Endothelial cell of umbilical vein (primary cell): ENCODE measurements at regions not wholly inside any gene's neighbourhood (a gene's known extent, or its start where the extent isn't known, plus 50 kb on each side); places are given as distances from the start of the nearest gene placed in this dataset.

ENCODE experiments used
- BruUV-seq: library from RNA; stranded (reverse); fragments of 400-500 nt; replicated peaks from 2 replicates; lab custom pipeline; 2021; lab: Mats Ljungman, UMichigan
- CTCF ChIA-PET: fragments of 300-600, 350-600 bp; sonication (Branson Sonifier 250); formaldehyde crosslinking; loops from one replicate; lab custom pipeline; 2021; ENCODE audit warnings: antibody characterized with exemption, inconsistent platforms; lab: Charles Lee
- POLR2A ChIA-PET: fragments of 300-600, 350-600 bp; sonication (Branson Sonifier 250); formaldehyde crosslinking; loops from one replicate; lab custom pipeline; 2021; ENCODE audit warnings: antibody characterized with exemption, inconsistent platforms; lab: Charles Lee
- DNase-seq: peaks from one replicate; pipeline ENCODE4 v3.0.0-alpha.2; 2011; ENCODE audit warnings: low read depth, low spot score
- FAIRE-seq: peaks from 2 replicates; lab custom pipeline; 2011; peaks lifted over from hg19 to GRCh38; lab: Jason Lieb, UNC
- H2AFZ ChIP-seq: 2 replicates; pipeline ENCODE4 v1.6.0; 2012; ENCODE audit warnings: low read depth, low read length, control low read depth, inconsistent platforms
- H3K27ac ChIP-seq: 2 replicates; pipeline ENCODE4 v1.5.1; 2011; ENCODE audit warnings: low read depth, mild to moderate bottlenecking, control low read depth, low read length, moderate library complexity; ENCODE audit not compliant: insufficient read depth
- H3K27me3 ChIP-seq, 2 experiments: 2 replicates each; pipeline versions ENCODE4 v1.6.0 to v1.6.1; 2011; ENCODE audit warnings: low read length in 2 of 2, mixed read lengths in 1 of 2; ENCODE audit not compliant: control insufficient read depth in 2 of 2, insufficient read depth in 2 of 2
- H3K36me3 ChIP-seq, 2 experiments: 2 replicates in 1 of 2; 3 replicates in 1 of 2; pipeline ENCODE4 v1.5.1; 2011; ENCODE audit warnings: low read length in 2 of 2, mild to moderate bottlenecking in 1 of 2, moderate library complexity in 1 of 2; ENCODE audit not compliant: control insufficient read depth in 2 of 2, insufficient read depth in 2 of 2; ENCODE audit errors: extremely low read depth in 1 of 2
- H3K4me1 ChIP-seq: 3 replicates; pipeline ENCODE4 v1.5.1; 2011; ENCODE audit warnings: mild to moderate bottlenecking, low read length; ENCODE audit not compliant: control insufficient read depth, insufficient read depth; ENCODE audit errors: extremely low read depth
- H3K4me2 ChIP-seq: 2 replicates; pipeline ENCODE4 v1.6.1; 2011; ENCODE audit warnings: low read length, control low read depth, mixed read lengths; ENCODE audit not compliant: insufficient read depth
- H3K4me3 ChIP-seq, 3 experiments: fragments of 200-600 bp in 1 of 3; sonication (generic), shearing (Covaris generic) in 1 of 3; replicated peaks in 1 of 3; 2 replicates each; pipeline ENCODE4 v1.5.1; 2011 to 2016; ENCODE audit warnings: control low read depth in 3 of 3, low read length in 3 of 3, mild to moderate bottlenecking in 2 of 3, inconsistent platforms in 1 of 3, low read depth in 1 of 3, moderate library complexity in 1 of 3; ENCODE audit not compliant: insufficient read depth in 1 of 3
- H3K79me2 ChIP-seq: 2 replicates; pipeline ENCODE4 v1.6.0; 2012; ENCODE audit warnings: low read length, inconsistent platforms; ENCODE audit not compliant: control insufficient read depth, insufficient read depth
- H3K9ac ChIP-seq: replicated peaks from 2 replicates; pipeline ENCODE3; 2011; ENCODE audit warnings: low read length, control low read depth; ENCODE audit not compliant: insufficient read depth; ENCODE audit errors: extremely low read depth
- H3K9me1 ChIP-seq: replicated peaks from 3 replicates; pipeline ENCODE4 v1.6.0; 2011; ENCODE audit warnings: mild to moderate bottlenecking, low read length; ENCODE audit not compliant: control insufficient read depth, insufficient read depth; ENCODE audit errors: extremely low read depth
- H3K9me3 ChIP-seq: replicated peaks from 2 replicates; pipeline ENCODE4 v1.5.1; 2012; ENCODE audit warnings: low read length, inconsistent platforms; ENCODE audit not compliant: control insufficient read depth, insufficient read depth
- H4K20me1 ChIP-seq: replicated peaks from 2 replicates; pipeline ENCODE3; 2011; ENCODE audit warnings: mild to moderate bottlenecking, low read length; ENCODE audit not compliant: control insufficient read depth, insufficient read depth; ENCODE audit errors: extremely low read depth
- CTCF ChIP-seq, 2 donors: IDR thresholded peaks; 1 replicate in 1 of 2; 2 replicates in 1 of 2; pipeline ENCODE4 v1.5.1; 2011; ENCODE audit warnings: low read length in 2 of 2, mild to moderate bottlenecking in 2 of 2, moderate library complexity in 2 of 2, control low read depth in 1 of 2, inconsistent platforms in 1 of 2, low read depth in 1 of 2; ENCODE audit not compliant: insufficient read depth in 1 of 2; ENCODE audit errors: extremely low read depth in 1 of 2
- EZH2 ChIP-seq: IDR thresholded peaks from 2 replicates; pipeline ENCODE4 v1.6.1; 2012; ENCODE audit warnings: borderline replicate concordance, low read depth, mild to moderate bottlenecking, moderate library complexity, low read length, inconsistent platforms; ENCODE audit not compliant: severe bottlenecking
- FOS ChIP-seq: IDR thresholded peaks from 2 replicates; pipeline ENCODE4 v1.6.1; 2011; ENCODE audit warnings: mild to moderate bottlenecking, low read length, moderate library complexity, borderline replicate concordance; ENCODE audit not compliant: insufficient read depth
- GATA2 ChIP-seq: IDR thresholded peaks from 2 replicates; pipeline ENCODE4 v1.7.0; 2011; ENCODE audit warnings: low read depth, mild to moderate bottlenecking, moderate library complexity, mixed read lengths, low read length; ENCODE audit not compliant: insufficient read length, insufficient read depth
- JUN ChIP-seq: IDR thresholded peaks from 2 replicates; pipeline ENCODE4 v1.6.1; 2011; ENCODE audit warnings: borderline replicate concordance, low read depth; ENCODE audit not compliant: insufficient read length, insufficient read depth
- MAX ChIP-seq: IDR thresholded peaks from 2 replicates; pipeline ENCODE4 v1.6.1; 2011; ENCODE audit not compliant: insufficient read depth, insufficient read length
- MYC ChIP-seq: IDR thresholded peaks from one replicate; pipeline ENCODE4 v1.6.1; 2011; ENCODE audit warnings: mild to moderate bottlenecking, low read depth, low read length
- POLR2A ChIP-seq: IDR thresholded peaks from 2 replicates; pipeline ENCODE4 v1.6.1; 2012; ENCODE audit warnings: low read depth, mild to moderate bottlenecking, control low read depth, low read length
- POLR2AphosphoS5 ChIP-seq: IDR thresholded peaks from 2 replicates; pipeline ENCODE4 v1.6.1; 2012; ENCODE audit warnings: low read depth, mild to moderate bottlenecking, control low read depth, low read length, moderate library complexity; ENCODE audit not compliant: insufficient read depth
- dilution Hi-C: fragments of 300-500 bp; cut with MboI; formaldehyde crosslinking; loops from one replicate; pipeline ENCODE4 v1.15.0; 2019; ENCODE audit warnings: low sequenced_read_pairs; ENCODE audit not compliant: extremely low pct_ligation_motif_present
- intact Hi-C: fragments of 100-400 bp; cut with micrococcal nuclease; formaldehyde crosslinking; loops from one replicate; pipeline ENCODE4 v1.10.0; 2022

DNA sequence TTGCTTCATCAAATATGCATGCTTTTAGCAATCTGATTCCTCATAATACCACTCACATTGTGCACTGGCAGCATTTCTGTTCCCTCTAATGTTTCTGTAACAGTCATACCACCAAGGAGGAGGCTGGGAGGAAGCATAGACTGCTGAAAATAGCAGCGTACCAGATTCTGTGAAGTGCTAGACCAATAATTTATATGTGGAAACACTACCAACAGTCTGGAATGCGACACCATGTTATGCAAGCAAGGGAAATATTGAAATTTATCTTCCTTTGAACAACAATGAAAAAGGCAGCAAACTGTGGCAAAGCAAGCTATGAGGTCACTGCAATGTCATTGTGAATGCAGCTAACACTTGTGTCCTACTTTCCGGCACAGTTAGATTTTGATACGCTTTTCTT, 1388.0 kb downstream of the EFNB2 start:
- DNase-seq (peak; percentile 56), FAIRE-seq (peak; percentile 18)
- H3K4me3 ChIP-seq = no peak overlapping the region
- dilution Hi-C loops (no loop called here), intact Hi-C loops (no loop called here)
- CTCF ChIA-PET = interaction anchor here (1.0 kb wide), 1 partner anchor 16 kb away, joined by 3 read pairs; no protein-coding TSS in a partner anchor
- H3K27ac ChIP-seq = no peak overlapping the region
- H3K4me1 ChIP-seq = no peaks in the 10 kb centered on the region
- no peak overlapping the region for H2AFZ ChIP-seq
- no peak overlapping the region for H3K9ac ChIP-seq
- no peak overlapping the region for H3K4me2 ChIP-seq
- no peaks in the 10 kb centered on the region for H3K9me1 ChIP-seq
- H3K27me3 ChIP-seq = no peaks in the 10 kb centered on the region
- no peaks in the 10 kb centered on the region for H3K9me3 ChIP-seq
- no peaks in the 10 kb centered on the region for H3K36me3 ChIP-seq
- no TSS peak for BruUV-seq
- no peaks in the 10 kb centered on the region for H3K79me2 ChIP-seq
- TF ChIP-seq GATA2 (no peak), MAX (no peak), JUN (no peak), FOS (no peak), CTCF (IDR thresholded peaks at IDR 0.05; ENCODE audit: extremely low read depth in 1 of 2, insufficient read depth in 1 of 2, low read depth in 1 of 2, low read length in 2 of 2) (no peak), POLR2AphosphoS5 (no peak), EZH2 (no peak), POLR2A (no peak), MYC (no peak)
- POLR2A ChIA-PET = no interaction called here
- no peaks in the 10 kb centered on the region for H4K20me1 ChIP-seq
